GM18511 (cell line): ENCODE measurements at regions not wholly inside any gene's neighbourhood (a gene's known extent, or its start where the extent isn't known, plus 50 kb on each side); places are given as distances from the start of the nearest gene placed in this dataset.
"Not testable (repeated sequence)": the region's sequence is repeated elsewhere in the genome, so short reads cannot be mapped to it uniquely, and the experiment has no call there.

ENCODE experiments used
- ATAC-seq: cut with Tn5 transposase; IDR thresholded peaks from one replicate; pipeline ENCODE4 v1.9.1; 2021; ENCODE audit warnings: mild to moderate bottlenecking, moderate library complexity; ENCODE audit not compliant: unreplicated experiment

DNA sequence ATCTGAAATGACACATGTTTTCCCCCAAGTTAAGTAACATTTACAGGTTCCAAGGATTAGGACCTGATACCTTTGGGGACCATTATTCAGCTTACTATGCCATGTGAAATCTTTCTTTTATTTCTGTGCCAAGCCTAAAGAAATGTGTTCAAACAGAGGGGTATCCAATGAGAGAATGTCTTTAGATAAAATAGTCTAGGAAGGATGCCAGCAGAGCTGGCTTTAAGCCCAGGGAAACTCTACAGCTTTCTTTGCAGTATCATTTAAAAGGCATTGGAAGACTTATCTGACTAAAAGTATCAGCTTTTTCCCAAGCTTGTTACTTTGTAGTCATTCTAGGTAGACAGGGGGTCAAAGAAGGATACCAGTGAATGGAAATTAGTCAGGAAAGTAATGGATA, 860.4 kb downstream of the PLA2G4A start:
- ATAC-seq: no peak

GRCh38 chr1:187691439-187691838, 862.7 kb downstream of the PLA2G4A start:
- ATAC-seq: no peak

- ATAC-seq: no peak
These were observed 864.0 kb downstream of the PLA2G4A start for GRCh38 chr1:187692799-187693198.

- ATAC-seq: no peak
These were observed 867.3 kb downstream of the PLA2G4A start for GRCh38 chr1:187696073-187696472.

GRCh38 chr1:187703138-187704130, 874.7 kb downstream of the PLA2G4A start:
- ATAC-seq: not testable (repeated sequence)

- ATAC-seq: no peak
These were observed 885.7 kb downstream of the PLA2G4A start for GRCh38 chr1:187714470-187714869.

GRCh38 chr1:187715483-187715882, 886.7 kb downstream of the PLA2G4A start:
- no peak for ATAC-seq

- ATAC-seq: no peak
These were observed 887.4 kb downstream of the PLA2G4A start for GRCh38 chr1:187716160-187716559.

DNA sequence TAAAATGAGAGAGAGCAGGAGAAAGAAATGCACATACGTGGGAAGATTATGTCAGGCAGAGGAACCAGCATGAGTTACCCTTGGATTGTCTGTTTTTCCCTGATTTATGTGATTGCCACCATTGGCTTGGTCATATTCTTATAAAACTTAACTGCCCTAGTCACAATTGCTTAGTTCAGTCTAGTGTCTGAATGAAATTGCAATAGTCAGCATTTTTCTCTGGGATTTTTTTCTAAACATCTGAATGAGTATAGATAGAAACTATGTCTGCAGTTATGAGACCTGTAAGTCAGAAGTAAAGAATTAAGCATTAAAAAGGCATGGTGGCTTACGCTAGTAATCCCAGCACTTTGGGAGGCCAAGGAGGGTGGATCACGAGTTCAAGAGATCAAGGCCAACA, 889.8 kb downstream of the PLA2G4A start:
- no peak for ATAC-seq

DNA sequence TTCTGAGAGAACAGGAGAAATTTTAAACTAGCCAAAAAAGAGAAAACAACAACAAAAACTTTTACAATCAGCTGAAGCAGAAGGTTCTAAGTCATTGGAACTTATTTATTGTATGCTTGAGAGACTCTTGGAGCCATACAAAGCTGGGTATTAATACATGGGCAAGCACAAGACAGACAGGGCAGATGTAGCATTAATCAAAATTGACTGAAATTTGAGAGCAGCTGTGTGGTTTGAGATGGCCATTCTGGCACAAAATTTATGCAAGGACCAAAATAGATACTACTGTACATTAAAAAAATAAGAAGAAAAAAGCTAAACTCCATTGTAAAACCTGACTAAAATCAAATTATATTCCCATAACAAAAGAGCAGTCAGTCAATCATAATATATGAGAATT, 892.5 kb downstream of the PLA2G4A start:
- ATAC-seq: no peak

DNA sequence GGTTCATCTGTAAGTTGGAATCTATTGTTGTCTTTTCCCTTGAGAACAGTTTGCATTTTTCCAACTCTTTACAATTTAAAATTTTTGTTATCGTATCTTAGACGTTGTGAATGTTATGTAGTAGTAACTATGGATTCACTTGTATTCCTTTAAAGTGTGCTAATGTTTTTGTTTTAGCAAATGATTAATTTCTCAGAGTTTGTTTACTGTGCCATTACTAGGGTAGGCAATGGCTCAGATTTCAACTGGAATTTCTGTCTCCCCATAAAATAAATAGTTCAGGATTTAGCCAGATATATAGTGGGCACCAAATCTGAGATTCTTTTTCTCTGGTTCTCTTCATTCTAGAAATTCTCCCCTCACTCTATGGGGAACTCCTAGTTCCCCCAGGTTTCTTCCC, 896.5 kb downstream of the PLA2G4A start:
- no peak for ATAC-seq

- ATAC-seq: no peak
These were observed 904.5 kb downstream of the PLA2G4A start for GRCh38 chr1:187733232-187733631.

DNA sequence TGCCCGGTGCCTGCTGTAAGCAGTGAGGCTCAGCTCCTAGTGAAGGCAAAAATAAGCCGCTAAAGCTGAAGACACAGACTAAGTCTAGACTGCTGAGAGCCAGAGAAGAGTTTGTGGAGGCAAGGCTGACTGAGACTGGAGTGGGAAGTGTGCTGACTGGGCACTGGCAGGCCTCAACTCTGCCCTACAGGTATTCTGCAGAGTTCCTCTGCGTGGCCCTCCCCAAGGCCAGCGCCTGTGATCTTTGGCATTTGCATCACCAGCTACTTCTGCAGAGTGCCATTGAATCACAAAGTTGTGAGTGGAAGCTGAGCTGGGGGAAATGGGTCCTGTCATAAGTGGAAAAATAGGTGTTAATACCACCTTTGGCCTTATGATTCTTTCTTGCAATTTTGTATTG, 905.7 kb downstream of the PLA2G4A start:
- ATAC-seq: no peak

DNA sequence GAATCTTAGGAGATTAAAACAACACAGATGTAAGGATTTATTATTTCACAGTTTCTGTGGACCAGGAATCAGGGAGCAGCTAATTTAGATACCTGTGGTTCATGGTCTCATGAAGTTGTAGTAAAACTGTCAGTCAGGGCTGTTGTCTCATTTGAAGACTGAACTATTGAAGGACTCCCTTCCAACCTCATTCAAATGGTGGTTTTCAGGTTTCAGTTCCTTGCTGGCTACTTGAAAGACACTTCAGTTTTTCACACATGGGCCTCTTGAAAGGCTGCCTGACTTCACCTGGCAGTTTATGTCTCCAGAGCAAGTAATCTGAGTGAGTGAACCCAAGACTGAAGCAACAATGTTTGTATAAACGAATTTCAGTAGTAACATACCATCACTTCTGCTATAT, 915.9 kb downstream of the PLA2G4A start:
- ATAC-seq: peak; percentile 82

GRCh38 chr1:187755536-187755935, 926.8 kb downstream of the PLA2G4A start:
- no peak for ATAC-seq

GRCh38 chr1:187756684-187757083, 927.9 kb downstream of the PLA2G4A start:
- not testable (repeated sequence) for ATAC-seq

DNA sequence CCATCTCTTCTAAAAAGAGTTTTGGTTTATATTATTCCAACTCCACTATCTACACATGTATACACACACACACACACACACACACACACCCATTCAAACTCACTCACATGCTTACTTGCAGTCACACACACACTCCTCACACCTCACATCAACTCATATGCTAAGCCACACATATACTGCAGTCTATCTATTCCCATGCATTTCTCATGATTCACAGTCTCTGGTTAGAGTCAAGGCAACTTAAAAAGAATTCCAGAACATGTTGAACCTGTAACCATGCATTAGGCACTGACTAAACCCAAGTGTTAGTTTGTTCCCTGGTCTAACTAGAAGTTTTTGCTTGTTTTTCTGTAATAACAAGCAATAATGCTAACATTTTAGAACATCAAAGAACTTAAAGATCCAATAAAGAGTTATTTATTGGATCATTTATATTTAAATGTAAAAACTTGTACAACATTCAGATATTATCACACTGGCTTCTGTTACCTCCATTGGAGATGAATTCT, 931.1 kb downstream of the PLA2G4A start:
- no peak for ATAC-seq

DNA sequence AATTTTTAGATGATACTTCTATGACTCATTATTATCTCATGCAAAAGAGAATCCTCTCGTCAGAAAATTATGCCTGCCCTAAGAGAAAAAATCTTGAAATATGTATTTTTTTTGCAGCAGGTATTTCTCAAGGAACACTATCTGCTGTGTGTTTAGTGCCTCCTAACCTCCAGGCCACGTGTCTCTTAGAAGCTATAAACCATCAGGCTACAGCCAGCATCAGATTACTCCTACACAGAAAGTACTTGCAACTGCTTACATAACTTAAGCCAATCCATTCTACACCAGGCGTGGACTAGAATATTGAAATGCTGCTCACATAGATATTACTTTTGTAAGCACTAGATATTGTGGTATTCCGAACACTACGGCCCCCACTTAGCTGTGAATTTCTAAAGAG, 933.4 kb downstream of the PLA2G4A start:
- ATAC-seq: no peak

GRCh38 chr1:187763465-187763864, 934.7 kb downstream of the PLA2G4A start:
- no peak for ATAC-seq

- no peak for ATAC-seq
These were observed 935.2 kb downstream of the PLA2G4A start for GRCh38 chr1:187763976-187764375.

GRCh38 chr1:187771396-187771795, 942.6 kb downstream of the PLA2G4A start:
- no peak for ATAC-seq

DNA sequence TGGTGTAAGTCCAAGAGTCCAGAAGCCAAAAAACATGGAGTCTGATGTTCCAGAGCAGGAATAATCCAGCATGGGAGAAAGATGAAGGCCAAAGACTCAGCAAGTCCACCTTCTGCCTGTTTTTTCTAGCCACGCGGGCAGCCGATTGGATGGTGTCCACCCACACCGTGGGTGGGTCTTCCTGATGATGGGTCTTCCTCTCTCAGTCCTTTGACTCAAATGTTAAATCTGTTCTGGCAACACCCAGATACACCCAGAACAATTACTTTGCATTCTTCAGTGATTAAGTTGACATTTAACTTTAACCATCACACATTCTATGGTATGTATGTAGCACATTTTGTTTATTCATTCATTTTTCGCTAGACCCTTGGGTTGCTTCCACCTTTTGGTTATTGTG, 944.4 kb downstream of the PLA2G4A start:
- ATAC-seq: no peak
